ENCODE measurements at regions not wholly inside any gene's neighbourhood (a gene's known extent, or its start where the extent isn't known, plus 50 kb on each side); places are given as distances from the start of the nearest gene placed in this dataset.

DNA sequence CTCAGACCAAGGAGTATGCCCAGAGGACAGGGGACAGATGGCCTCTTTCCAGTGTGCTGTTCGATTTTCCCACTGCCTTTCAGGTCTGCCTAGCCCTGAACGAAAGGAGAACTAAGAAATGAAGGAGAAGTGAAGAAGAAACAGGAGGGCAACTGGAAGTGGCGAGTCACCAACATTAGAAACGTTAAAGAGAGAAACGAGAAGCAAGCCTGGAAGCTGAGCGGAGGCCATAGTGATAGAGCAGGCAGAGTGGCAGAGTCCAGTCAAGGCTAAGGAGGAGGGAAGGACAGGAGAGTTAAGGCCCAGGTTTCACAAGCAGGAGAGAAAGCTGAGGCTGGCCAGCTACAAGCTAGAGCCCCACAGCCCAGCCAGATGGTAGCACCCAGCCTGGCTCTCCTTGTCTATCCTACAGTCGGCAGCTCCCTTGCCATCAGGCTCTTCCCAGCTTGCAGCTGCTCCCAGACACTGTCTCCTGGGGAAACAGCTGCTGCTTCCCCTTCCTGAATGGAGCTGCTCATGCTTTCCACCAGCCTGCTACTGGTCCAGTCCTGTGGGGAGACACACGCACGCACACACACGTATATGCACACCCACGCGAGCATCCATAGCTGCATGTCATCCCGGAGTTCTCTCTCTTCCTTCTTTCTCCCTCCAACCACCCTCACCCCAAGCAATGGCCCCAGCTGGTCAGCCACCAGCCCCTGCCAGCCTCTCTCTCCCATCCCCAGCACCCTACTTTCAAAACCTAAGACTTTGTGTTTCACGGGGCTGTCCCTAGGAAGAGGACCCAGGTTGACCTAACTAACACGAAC, 139.7 kb upstream of the CCND2 start:
- no peak overlapping the region for H3K4me3 ChIP-seq (ENCODE audit: low read depth, low read length)
- H3K27me3 ChIP-seq (ENCODE audit: control insufficient read depth, insufficient read depth, low read length) = no peaks in the 10 kb centered on the region
- ChIA-PET CTCF (interaction anchor here (1.2 to 1.3 kb wide), 2 partner anchors 19 to 26 kb away, joined by 3 to 4 read pairs; no protein-coding TSS in a partner anchor), POLR2A (no interaction called here)
- H3K36me3 ChIP-seq (ENCODE audit: control insufficient read depth, insufficient read depth, low read length) = no peaks in the 10 kb centered on the region
- DNase-seq (ENCODE audit: low read depth) = no peak
- TF ChIP-seq, protein P1, sequence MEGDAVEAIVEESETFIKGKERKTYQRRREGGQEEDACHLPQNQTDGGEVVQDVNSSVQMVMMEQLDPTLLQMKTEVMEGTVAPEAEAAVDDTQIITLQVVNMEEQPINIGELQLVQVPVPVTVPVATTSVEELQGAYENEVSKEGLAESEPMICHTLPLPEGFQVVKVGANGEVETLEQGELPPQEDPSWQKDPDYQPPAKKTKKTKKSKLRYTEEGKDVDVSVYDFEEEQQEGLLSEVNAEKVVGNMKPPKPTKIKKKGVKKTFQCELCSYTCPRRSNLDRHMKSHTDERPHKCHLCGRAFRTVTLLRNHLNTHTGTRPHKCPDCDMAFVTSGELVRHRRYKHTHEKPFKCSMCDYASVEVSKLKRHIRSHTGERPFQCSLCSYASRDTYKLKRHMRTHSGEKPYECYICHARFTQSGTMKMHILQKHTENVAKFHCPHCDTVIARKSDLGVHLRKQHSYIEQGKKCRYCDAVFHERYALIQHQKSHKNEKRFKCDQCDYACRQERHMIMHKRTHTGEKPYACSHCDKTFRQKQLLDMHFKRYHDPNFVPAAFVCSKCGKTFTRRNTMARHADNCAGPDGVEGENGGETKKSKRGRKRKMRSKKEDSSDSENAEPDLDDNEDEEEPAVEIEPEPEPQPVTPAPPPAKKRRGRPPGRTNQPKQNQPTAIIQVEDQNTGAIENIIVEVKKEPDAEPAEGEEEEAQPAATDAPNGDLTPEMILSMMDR (IDR thresholded peaks at IDR 0.05; ENCODE audit: insufficient read depth, low read depth, low read length) = no peak

DNA sequence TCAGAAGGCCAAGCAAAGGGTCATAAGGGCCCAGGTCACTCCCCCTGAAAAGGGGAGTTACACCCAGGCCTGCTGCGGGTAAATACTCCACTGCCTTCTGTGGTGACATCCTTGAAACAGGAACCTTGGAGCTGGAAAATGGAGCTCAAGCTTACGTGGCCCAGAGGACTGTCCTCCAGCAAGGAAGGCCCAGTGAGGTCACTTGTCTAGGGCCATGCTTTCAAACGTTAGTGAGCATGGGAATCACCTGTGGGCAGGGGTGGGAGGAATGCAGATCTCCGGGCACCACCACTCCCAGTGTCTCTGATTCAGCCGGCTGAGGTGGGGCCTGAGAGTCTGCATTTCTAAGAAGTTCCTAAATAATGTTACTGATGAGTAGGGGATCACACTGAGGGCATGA, 140.5 kb upstream of the CCND2 start:
- POLR2A ChIA-PET = no interaction called here
- CTCF ChIA-PET = interaction anchor here (0.6 to 1.3 kb wide), 2 partner anchors 18 to 397 kb away, joined by 3 to 4 read pairs; no protein-coding TSS in a partner anchor
- TF ChIP-seq, protein P1 (IDR thresholded peaks at IDR 0.05; ENCODE audit: insufficient read depth, low read depth, low read length) = no peak
- DNase-seq (ENCODE audit: low read depth) = no peak
- H3K36me3 ChIP-seq (ENCODE audit: control insufficient read depth, insufficient read depth, low read length) = no peaks in the 10 kb centered on the region
- no peaks in the 10 kb centered on the region for H3K27me3 ChIP-seq (ENCODE audit: control insufficient read depth, insufficient read depth, low read length)
- no peak overlapping the region for H3K4me3 ChIP-seq (ENCODE audit: low read depth, low read length)

DNA sequence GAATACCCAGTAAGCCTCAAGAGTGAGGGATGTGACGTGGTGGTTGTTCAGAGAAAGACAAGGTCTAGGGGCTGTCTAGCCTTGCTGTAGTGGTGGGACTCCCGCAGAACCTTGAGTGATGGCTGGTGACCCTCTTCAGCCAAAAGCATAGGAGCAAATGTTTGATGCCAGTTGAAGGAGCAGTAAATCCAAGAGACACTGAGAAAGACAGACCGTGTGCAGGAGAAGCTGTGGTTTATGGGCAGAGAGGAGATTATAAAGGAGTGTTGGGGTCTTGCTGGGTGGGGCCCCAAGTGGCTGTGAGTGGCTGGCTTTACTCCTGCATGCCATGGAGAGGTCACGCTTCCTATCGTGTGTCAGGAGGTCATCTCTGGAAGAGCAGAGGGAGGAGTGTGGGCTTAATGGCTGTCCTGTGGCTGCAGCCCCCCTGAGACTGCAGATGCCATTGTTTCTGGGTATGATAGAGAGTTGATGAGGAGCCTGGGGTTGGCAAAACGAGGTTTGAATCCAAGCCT, 152.0 kb upstream of the CCND2 start:
- Histone ChIP-seq H3K27me3 (ENCODE audit: control insufficient read depth, insufficient read depth, low read length) (no peaks in the 10 kb centered on the region), H3K4me3 (ENCODE audit: low read depth, low read length) (no peak overlapping the region), H3K36me3 (ENCODE audit: control insufficient read depth, insufficient read depth, low read length) (no peaks in the 10 kb centered on the region)
- TF ChIP-seq, protein P1 (IDR thresholded peaks at IDR 0.05; ENCODE audit: insufficient read depth, low read depth, low read length) = no peak
- POLR2A ChIA-PET = no interaction called here
- CTCF ChIA-PET = no interaction called here
- no peak for DNase-seq (ENCODE audit: low read depth)

DNA sequence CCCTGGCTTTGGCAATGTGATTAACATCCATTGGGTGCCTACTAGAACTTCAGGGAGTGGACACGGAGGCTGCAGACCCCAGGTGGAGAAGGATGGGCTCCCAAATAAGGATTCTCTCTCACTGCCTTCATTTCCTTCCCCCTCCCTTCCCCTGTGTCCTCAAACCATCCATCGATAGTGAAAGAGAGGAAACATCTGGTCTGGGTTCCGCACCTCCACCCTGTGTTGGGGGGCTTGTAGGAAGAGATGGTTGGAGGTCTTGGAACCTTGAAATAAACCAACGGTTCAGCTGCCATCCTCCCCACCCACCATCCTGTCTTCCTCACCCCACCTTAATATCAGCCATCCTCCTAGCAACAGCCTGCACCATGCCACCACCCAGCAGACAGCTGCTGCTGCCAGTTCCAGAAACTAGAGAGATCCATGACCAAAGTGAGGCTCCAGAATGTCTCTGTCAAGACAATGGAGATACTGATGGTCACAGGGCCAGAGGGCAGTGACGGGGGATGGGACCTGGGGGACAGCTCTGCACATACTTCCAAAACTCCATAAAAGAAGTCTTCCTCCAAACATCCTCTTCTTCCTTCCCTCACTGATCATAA, 153.1 kb upstream of the CCND2 start:
- TF ChIP-seq, protein P1 (IDR thresholded peaks at IDR 0.05; ENCODE audit: insufficient read depth, low read depth, low read length) = no peak
- CTCF ChIA-PET = no interaction called here
- H3K4me3 ChIP-seq (ENCODE audit: low read depth, low read length) = no peak overlapping the region
- no peak for DNase-seq (ENCODE audit: low read depth)
- POLR2A ChIA-PET = no interaction called here
- H3K36me3 ChIP-seq (ENCODE audit: control insufficient read depth, insufficient read depth, low read length) = no peaks in the 10 kb centered on the region
- no peaks in the 10 kb centered on the region for H3K27me3 ChIP-seq (ENCODE audit: control insufficient read depth, insufficient read depth, low read length)

DNA sequence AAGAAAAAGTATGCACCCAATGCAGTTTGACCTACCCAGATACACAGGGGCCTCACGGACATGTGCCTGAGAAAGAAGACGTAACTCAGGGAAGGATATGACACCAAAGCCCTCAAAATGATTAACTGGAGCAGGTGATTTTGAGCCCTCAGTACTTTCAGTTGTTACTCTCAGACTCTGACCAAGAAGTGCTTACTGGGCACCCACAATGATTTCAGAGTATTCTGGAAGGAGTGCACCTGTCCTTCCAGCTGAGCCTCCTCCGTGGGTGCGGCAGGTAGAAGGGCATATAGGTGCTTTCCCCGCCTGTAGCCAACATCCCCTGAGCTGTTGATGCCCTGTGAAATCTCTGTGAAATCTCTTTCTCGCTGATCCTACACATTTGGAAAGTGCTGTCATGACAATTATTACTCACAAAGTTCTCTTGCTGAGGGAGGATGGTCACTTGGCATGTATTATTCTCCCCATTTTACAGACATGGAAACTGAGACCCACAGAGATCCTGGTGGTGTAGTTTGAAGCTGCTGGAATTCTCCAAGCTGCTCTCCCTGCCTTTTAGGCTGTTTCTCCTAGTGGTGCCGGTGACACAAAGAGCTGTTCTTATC, 154.3 kb upstream of the CCND2 start:
- ChIA-PET CTCF (no interaction called here), POLR2A (no interaction called here)
- TF ChIP-seq, protein P1 (IDR thresholded peaks at IDR 0.05; ENCODE audit: insufficient read depth, low read depth, low read length) = no peak
- no peak for DNase-seq (ENCODE audit: low read depth)
- H3K27me3 ChIP-seq (ENCODE audit: control insufficient read depth, insufficient read depth, low read length) = no peaks in the 10 kb centered on the region
- no peaks in the 10 kb centered on the region for H3K36me3 ChIP-seq (ENCODE audit: control insufficient read depth, insufficient read depth, low read length)
- H3K4me3 ChIP-seq (ENCODE audit: low read depth, low read length) = no peak overlapping the region
